HG02623 (cell line): ENCODE measurements at regions not wholly inside any gene's neighbourhood (a gene's known extent, or its start where the extent isn't known, plus 50 kb on each side); places are given as distances from the start of the nearest gene placed in this dataset.

ENCODE experiments used
- ATAC-seq: cut with Tn5 transposase; IDR thresholded peaks from one replicate; pipeline ENCODE4 v1.9.1; 2021; ENCODE audit warnings: moderate library complexity; ENCODE audit not compliant: unreplicated experiment

DNA sequence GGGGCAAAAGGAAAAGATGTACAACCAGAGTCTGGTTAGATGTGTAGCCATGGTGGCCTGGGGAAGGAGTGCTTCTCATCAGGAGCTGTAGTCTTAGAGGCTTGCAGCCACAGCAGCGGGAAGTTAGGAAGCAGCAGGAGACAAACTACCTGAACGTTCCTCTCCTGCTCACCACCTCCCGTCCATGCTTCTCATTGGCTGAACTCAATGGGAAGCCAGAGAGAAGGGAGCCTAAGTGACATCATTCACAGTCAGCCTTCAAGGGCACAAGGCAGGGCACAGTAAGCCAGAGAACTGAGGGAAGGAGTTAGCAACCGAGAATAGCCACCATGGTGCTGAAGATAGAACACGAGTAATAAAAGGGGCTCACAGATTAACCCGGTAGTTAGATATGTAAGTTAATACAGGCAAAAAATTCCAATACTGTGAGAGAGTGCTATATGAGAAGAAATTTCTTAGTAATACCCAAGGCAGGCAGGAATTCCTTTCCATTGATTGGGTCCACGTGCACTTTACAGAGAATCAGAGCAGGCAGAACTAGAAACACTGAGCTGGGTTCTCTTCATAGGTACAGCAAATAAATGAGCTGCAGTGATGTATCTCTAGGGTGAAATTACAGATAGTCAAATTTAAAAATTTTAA lies 391.5 kb upstream of the DACH1 start:
- no peak for ATAC-seq

DNA sequence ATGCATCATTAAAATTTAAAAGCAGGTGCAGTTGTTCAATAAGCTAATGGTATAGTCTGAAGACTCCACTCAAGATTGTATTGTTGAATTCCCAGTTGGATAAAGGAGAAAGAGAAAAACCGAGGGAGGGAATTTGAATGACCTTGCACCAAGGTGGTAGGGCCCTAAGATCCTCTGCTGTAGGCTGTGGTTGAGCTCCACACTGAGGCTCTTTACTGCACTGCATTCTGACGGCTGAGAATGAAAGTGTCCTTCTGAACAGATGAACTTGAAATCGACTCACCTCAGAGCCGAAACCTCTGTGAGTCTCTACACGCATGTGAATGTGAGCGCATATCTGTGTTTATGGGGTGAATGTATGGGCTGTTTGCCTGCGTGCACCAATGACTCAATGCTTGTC lies 388.9 kb upstream of the DACH1 start:
- no peak for ATAC-seq

DNA sequence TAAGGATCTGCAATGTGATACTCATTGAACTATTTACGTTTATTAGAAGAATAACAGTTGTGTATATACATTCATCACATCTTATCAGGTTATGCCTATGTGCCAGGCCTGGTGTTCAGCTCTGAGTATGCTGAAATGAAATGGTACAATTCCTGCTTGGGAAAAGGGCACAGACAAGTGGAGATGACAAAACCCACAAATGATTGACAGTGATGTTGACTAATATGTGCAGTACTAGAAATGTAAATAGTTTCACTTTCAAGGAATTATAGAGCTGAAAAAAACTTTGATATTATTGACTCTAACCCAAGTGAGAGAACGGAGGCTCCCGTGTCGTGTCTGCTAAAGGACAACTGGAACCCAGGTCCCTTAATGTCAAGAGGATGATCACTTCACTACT lies 386.8 kb upstream of the DACH1 start:
- ATAC-seq: no peak

DNA sequence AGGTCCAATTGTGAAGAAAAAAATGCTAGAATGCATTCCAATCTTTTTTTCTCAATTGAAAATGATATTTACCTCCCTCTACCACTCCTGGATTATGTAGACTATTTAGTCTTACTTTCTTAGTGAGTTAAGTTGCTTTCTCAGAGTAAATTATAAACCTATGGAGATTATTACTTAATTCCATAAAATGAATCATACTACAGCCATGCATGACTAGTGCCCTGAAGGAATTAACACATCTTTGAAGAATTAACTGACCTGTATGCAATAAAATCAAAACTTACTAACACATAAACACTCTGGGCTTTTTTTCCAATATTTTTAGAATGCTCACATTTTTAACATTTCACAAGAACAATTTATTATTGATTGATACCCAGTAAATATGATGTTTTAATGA lies 379.4 kb upstream of the DACH1 start:
- no peak for ATAC-seq

DNA sequence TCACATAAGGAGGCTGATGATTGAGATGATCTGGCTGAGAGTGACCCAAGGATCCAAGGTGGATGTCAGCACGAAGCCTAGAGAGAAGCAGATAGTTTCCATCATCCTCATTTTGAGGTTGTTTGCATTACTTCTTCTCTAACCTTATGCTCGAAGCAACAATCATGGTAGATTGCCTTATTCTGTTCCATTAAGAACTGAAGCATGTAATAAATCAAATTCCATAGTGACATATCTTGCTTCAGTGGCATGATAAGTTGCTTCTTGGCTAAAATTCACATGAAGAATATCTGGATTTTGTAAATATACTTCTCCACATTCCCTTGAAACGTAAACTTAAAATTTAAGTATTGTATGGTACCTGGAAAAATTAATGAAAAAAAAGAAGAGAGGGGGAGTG lies 377.8 kb upstream of the DACH1 start:
- ATAC-seq: no peak

DNA sequence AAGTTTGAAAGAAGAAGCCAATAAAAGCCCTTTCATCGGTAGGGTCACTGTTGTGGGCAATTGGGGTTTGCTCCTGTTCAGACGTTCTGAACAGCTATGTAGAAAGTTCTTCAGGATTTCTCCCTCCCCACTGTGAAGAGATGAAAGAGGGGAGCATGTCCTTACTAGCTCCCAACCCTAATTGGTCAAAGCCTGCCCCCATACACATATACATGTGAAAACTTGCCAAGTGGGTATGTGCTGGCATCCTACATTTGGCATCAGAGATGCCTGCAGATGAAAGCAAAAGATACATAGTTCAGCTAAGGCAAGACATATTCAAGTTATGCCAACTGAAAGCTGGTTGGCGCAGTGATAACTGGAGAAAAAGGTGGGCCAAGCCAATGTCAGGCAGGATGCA lies 363.1 kb upstream of the DACH1 start:
- no peak for ATAC-seq

DNA sequence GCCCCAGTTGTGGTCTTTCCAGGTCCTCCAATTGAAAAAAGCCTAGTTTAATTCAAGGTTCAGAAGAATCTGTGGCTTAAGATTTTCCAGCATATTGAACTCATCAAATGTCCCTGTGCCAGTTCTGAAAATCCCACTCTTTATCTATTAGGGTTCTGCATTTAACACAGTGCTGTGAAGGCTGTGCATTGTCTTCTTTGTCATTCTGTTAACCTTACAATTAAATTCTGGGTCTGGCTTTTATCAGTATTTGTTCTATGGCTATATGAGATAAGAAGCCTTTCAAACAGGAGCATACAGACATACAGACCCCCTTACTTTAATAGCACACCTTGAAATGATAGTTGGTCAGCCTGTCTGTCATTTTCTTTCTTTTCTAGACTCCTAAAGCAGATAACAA lies 362.1 kb upstream of the DACH1 start:
- no peak for ATAC-seq

DNA sequence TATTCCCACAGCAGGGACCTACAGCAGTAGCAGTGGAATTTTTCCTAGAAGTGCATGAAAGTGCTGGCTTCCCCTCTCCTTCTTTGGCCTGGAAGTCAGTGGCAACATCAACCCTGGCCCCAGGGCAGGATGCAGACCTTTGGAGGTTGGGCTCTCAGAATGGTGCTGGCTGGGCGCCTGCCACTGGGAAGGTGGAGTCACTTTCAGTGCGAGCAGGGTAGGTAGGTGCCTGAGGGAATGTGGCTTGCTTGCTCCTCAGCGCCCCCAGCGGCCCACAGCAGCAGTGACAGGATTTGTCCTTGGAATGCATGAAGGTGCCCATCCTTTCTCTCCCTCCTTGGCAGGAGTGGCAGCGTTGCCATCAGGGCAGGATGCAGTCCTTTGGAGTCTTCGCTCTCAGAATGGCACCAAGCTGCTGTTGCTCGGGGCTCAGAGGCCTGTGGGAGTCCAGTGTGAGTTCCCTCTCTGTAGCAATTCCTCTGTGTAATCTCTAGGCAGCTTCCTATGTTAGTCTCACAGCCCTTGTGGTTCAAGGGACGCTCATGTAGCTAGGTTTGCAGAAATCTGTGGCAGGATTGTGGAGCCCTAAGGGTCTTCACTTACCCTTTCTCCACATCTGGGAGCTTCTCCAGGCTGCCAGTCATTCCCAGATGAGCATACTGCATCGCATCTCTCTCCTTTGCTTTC lies 354.4 kb upstream of the DACH1 start:
- peak; percentile 49 for ATAC-seq

DNA sequence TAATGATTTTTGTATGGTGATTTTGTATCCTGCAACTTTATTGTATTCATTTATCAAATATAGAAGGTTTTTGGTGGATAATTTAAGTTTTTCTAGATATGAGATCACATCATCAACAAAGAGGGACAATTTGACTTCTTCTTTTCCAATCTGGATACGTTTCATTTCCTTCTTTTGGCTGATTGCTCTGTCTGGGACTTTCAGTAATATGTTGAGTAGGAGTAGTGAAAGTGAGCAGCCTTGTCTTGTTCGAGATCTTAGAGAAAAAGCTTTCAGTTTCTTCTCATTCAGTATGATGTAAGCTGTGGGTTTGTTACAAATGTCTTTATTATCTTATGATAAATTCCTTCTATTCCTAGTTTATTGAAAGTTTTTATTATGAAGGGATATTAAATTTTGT lies 352.0 kb upstream of the DACH1 start:
- ATAC-seq: peak; percentile 84

DNA sequence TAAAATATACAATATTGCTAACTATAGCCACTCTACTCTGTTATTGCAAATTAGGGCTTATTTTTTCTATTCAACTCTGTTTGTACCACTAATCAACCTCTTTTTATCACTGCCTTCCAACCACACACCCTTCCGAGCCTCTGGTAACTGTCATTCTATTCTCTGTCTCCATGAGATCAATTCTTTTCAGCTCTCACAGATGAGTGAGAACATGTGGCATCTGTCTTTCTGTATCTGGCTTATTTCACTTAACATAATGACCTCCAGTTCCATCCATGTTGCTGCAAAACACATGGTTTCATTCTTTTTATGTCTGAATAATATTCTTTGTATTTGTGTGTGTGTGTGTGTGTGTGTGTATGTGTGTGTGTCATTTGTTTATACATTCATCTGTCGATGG lies 350.1 kb upstream of the DACH1 start:
- no peak for ATAC-seq

DNA sequence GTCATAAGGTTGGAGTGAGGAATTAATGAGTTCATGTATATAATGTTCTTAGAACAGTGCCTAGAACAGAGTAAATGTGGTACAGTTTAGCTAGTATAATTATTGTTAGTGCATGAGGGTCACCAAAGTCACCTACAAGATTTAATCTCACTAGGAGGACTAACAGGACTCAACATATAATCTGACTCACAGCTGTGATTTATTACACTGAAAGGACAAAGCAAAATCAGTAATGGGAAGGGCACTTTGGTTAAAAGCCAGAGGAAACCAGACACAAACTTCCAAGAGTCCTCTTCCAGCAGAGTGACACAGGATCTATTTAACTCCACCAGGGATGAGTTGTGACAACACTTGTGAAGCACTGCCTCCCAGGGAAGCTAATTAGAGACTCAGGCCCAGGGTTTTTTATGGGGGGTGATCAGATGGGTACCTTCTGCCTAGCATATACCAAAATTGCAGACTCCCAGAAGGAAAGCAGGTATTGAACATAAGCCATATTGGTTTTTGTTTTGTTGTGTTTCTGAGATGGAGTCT lies 341.2 kb upstream of the DACH1 start:
- no peak for ATAC-seq

DNA sequence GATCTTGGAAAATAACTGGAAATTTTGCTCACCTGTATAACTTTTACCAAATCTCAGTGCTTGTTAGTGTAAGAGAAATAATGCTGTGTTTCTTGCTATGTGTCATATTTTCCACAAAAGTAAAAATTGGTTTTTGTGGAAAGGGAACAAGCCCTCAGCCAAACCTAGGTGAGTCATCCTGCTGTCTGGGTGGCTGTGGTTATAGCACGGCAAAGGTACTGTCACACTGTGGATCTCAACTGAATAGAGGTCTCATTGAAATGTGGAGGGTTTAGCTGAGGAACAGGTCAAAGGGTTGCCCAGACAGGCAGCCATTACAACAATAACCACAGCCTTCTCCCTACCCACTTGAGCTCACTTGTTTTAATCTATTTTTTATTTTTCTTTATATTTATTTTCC lies 338.8 kb upstream of the DACH1 start:
- no peak for ATAC-seq

DNA sequence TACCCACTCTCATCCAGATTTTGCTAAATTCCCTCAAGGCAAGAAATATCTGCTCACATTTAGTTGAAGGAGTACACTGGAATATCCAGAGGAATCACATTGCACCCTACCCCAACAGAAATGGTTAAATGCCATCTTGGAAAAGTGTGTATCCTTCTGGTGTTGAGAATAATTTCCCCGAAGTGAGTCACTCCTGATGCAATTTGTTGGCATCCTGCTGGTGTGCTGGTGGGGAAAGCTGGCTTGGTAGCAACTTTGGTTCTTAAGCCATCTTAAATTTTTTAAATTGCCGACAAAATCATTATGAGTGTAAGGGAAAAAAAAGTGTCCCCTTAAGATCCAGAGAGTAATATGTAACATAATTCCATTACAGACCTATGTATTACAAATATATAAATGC lies 337.3 kb upstream of the DACH1 start:
- ATAC-seq: no peak

DNA sequence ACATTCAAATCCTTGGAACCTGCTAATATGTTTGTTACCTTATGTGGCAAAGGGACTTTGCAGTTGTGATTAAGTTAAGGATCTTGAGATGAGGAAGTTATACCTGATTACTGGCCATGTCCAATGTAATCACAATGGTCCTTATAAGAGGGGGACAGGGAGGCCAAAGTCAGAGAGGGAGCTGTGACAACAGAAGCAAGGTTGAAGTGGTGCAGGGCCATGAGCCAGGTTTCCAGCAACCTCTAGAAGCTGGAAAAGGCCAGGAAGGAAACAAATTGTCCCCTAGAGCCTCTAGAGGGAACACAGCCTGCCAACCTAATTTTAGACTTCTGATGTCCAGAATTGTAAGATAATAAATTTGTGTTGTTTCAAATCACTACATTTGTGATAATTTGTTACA lies 334.7 kb upstream of the DACH1 start:
- no peak for ATAC-seq

DNA sequence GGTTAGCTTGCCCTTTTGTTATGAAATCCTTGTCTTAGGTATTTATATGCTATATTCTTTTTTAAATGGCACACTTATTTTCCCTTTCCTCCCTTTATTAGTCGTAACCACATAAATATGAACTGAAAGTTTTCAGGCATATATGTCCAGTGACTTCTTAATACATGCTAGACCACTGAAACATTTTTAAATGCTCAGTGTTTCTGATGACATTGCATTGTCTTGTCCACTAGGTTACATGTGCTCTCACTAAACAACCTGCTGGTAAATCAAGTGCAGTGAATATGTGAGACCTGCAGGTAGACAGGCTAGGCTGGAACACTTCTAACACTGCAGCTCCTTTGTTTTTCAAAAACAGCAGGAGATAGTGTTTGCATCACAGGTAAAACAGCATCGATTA lies 332.6 kb upstream of the DACH1 start:
- ATAC-seq: no peak

DNA sequence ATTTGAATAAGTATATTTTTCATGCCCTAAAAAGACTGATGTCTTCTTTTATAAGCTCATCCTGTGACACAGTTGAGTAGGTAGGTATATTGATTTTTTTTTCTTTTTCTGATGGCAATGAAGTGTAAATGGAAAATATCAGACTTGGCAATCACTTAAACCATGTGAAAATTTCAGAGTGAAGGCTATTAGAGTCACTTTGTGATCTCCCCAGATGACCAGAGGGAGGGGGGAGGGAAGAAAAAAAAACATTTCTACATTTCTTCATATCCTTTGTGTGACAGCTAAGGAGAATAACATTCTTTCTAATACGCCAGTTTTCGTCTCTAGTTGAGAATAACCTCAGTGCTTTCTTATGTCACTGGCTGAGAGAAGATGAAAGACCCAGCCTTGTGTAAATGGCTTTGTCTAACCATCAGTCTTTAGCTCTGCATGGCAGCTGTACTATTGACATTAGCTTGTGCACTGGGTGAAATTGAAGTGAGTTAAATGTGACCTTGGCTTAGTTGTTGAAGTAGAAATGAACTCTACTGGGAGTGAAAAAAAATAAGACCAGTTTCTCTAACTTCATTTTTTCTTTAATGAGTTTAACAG lies 332.1 kb upstream of the DACH1 start:
- no peak for ATAC-seq

DNA sequence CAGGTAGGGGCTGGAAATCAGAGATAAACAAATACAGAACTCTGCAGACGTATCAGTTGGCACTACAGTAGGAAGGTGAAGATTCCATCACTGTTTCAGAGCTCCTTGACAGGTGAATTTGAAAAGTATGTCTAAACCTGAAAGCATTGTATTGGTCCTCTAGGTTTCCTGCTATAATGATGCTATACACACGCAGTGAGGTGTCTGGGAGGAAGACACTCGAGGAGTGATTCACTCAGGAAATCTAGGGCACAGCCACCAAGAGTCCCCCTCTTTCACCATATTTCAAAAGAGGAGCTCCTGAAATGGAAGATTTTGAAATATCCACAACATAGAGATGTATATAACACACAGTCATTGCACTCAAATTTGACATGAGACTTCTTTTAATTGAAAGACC lies 331.0 kb upstream of the DACH1 start:
- ATAC-seq: no peak

DNA sequence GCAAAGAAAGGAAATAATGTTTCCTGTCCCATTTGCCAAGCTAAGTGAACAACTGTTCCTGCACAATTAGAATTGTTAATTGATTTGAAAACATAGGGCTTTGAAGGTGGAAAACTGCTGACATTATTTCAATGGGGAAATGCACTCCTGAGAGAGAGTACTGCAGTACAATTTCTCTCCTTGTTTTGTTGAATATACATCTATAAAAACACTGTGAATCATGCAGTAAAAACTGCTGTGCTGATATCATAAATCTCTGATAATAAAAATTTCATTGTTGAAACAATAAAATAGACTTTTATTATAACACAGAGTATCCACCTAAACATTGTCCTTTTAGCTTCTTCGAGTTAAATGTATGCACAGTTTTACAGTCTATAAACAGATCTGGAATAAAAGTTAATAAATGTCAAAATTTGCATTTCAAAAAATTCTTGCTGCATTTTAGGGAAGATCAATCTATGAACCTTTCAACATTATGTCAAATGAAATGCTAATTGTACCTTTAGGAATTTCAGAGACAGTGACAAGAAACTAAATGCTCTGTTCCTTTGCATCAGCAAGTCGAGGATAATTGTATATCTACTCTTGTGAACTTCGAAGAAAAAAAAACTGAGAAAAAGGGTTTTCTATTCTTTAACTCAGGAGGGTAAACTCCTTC lies 328.2 kb upstream of the DACH1 start:
- ATAC-seq: no peak

DNA sequence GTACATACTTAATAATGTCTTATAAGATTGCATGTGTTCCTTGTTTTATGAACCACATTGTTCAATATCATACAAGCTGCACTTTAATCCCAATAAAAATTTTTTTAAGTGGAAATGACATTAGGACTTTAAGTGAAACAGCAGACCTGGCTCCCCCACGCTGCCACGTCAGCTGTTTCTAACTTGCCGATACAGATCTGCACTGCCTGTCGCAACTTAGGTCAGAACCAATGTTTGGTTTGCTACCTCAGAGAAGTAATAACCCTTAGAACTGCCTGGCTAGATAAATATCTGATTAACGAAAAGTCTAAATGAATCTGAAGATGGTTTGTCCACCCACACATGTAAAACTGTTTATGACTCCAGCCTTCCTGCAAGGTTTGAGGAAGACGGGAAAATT lies 327.5 kb upstream of the DACH1 start:
- ATAC-seq: no peak

DNA sequence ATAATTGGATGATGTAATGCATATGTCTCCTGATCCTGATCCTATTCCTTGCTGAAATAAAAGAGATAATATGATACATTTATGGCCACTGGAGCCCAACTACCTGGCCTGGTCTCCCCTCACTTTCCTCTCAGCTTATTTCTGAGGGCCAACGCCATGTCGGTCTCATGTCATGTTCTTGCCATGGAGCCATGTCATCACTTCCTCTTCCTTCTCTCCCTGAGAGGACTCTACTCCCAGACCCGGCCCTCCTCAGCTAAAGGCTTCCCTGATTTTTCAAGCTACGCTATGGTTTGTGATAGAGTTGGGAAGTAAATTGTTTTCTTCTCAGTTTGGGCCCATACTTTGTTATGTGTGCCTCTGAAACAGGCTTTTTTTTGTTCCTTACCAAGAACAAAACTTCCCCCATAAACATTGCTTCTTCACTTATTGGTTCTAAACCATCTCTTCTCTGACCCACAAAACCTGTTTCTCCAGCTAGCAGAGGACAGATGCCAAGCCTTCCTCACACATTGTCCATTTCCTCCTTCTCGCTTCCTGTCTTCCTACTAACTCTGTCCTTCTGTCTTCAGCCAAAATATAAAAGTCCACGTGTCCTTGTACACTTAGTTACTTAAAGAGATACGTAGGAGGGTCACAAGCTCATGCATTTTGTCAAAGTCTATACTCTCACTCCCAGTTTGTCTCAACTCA lies 319.9 kb upstream of the DACH1 start:
- no peak for ATAC-seq

DNA sequence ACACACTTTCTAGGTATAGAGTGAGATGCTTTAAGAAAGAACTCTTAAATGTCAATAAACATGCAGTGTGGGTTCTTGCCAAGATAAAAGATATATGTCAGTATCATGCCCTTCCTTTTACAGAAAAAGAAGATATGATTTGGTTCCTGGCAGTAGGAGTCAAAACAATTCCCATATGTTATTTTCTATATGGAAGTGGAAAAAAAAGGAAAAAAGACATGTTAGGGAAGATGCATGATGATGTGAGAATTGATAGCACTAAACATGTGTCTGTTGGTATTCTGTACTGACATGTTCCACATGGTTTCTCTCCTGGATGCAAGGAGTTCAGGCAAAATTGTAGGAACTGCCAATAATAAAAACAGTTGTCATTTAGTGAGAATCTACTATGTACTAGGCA lies 318.8 kb upstream of the DACH1 start:
- ATAC-seq: no peak
